GM21737 (cell line): ENCODE measurements at regions not wholly inside any gene's neighbourhood (a gene's known extent, or its start where the extent isn't known, plus 50 kb on each side); places are given as distances from the start of the nearest gene placed in this dataset.

Source experiments
- ATAC-seq: cut with Tn5 transposase; IDR thresholded peaks from one replicate; pipeline ENCODE4 v1.9.1; 2021; ENCODE audit warnings: mild to moderate bottlenecking, moderate library complexity; ENCODE audit not compliant: unreplicated experiment

DNA sequence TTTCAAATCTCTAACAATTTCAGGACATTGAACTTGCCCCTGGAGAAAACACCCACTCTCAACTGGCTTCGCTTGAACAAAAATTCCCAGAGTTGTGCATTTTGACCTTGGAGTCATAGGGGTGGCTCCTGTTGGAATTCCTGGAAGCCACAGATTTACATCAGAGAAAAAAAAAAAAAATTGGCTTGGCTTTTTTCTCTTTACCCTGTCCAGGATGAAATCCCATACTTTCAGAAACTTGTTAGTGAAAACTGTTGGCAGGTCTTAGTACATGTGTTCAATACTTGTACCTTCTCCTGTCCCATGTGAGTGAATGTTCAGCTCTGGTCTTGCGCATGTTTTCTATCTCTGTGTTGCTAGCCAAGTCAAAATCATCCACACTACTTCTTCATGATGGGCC is 228.8 kb downstream of the TGFB2 start:
- no peak for ATAC-seq

DNA sequence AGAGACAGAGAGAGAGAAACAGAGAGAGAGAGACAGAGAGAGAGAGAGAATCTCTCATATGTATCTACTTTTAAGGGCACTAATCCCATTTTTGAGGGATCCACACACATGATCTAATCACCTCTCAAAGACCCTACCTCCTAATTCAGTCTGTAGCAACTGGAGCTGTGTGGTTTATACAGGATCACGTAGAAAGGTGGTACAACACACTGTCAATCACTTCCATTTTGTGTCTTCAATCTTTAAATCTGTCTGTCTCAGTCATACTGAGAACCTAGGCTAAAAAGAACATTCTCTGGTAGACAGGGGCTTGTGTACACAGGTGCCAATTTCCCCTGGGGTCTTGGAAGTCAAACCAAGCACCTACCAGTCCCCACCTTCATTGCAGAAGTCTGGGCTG is 229.9 kb downstream of the TGFB2 start:
- ATAC-seq, result no peak

DNA sequence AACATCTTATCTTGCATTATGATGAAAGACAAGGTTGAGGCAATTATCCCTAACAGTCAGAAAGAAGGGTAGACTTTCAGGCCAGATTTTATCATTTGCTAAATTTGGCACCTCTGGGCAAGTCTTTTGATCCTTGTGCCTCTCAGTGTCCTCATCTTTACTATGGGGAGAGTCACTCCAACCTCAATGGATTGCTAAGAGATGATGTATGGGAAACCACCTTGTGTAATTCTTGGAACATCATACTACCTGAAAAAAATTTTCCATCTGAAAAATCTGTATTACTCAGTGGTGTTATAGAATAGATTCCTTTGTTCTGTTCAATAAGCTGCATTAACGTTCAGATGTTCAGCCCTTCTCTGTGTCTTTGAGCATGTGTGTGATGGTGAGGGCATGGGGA is 230.7 kb downstream of the TGFB2 start:
- no peak for ATAC-seq

DNA sequence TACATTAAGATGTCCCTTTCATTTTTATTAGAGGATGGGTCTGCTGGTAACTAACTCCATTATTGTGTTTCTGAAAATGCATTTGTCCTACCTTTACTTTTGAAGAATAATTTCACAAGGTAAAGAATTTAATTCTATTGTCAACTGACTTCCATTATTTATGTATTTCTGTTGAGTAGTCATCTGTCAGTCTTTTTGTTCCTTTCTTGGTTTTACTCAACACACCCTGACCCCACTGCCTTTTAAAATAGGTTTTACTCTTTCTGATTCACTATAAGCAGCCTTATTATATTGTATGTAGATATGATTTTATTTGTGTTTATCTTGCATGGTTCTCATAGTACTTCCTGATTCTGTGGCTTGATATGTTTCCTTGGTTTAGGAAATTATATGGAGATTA is 237.5 kb downstream of the TGFB2 start:
- no peak for ATAC-seq

DNA sequence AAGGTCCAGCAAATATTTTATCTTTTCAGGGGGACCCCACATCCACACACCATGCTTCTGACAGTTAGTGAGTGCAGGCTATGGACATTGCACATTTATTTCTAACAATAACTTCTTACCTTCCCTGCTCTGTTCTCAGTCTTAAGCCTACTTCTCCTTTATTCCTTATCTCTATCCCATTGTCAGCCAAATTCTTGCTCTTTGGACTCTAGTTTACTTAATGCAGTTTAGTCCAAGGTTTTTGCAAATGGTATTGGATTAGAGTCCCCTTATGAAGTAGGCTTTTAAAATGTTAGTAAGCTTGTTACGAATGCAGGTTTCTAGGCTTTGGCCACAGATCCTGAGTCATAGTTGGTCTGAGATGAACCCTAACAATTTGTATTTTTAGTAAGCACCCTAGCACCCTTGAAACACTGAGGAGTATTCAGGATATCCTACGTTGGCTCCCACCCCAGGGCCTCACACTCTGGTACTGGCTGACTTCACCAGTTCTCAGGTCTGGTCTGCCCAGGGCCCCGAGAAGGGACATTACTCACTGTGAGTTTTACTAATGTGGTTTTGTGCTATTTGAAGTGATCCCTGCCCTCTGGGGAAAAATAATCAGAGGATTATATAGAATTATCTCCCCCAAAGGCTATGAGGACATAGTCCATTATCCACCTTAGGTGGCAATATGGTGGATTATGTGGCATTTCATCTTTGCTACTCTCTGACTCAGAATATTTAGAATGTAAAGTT is 239.5 kb downstream of the TGFB2 start:
- no peak for ATAC-seq

DNA sequence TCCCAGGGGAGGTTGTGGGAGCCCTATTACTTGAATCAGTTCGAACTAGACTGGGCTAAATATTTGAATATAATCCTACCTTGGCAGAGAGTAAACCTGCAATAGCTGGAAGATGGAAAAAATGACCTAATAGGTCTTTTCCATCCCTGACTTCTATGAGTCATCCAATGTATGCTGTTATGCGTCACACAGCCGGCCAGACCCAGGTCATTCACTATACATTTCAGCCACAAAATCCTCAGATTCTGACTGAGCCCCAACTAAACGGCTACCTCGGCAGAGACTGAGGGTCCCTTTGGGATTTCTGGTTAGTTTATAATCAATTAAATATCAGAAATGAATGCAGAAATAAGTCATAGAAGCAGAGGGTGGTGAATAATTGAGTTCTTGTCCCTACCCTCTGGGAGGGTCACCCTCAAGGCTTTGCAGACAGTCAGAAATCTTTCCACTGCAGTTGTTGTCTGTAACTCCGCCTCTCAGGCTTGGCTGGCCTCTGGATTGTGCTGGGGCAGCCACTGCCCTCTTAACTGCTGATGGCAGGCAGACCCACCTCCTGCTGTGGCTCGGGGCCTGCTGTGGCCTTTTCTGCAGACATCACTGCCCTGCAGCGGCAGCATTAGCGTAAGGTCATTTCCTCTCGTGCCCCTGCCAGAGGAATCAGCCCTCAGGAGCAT is 240.5 kb downstream of the TGFB2 start:
- ATAC-seq, result no peak

DNA sequence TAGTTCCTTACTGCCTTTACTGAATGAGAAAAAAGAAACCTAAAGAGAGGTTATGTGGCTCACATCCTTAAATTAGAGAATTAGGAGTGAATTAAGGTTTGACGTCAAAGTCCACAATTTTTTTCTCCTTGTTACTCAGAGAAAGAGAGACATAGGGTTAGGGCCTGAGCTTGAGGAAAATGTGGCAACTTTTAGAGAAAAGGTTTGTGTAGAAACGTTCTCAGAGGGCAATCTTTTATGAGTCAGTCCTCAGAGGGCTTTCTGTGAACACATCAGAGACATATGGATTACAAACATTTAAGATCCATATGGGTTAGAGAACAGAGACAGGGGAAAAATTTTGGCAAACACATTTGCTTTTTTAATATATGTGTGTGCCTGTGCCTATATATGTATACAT is 242.8 kb downstream of the TGFB2 start:
- no peak for ATAC-seq

DNA sequence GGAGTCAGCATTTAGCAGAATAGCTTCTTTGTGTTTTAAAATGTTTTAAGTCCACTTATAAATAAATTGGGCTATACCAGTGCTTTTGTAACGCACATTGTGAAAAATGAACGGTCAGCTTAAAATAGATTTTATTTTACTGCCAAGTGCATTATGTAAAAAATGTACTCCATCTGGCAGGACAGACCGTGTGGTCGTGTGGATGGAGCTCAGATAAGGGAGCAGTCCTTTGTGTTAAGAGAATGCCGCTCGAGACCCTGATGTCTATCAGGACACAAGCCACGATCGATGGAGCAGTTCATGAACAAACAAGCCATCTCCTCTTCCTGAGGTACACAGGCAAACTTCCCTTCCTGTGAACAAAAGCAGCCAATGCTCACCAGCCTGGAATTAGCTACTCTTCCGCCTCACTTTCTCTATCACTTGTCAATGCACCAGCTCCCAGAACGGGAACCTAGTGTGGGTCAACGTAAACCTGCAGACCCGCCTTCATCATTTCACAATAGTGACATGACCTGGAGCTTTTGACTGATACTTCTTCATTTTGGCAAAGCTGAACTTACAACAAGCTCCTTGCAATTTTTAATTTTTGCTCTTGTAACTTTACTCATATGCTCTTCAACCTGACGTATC is 243.5 kb downstream of the TGFB2 start:
- no peak for ATAC-seq

DNA sequence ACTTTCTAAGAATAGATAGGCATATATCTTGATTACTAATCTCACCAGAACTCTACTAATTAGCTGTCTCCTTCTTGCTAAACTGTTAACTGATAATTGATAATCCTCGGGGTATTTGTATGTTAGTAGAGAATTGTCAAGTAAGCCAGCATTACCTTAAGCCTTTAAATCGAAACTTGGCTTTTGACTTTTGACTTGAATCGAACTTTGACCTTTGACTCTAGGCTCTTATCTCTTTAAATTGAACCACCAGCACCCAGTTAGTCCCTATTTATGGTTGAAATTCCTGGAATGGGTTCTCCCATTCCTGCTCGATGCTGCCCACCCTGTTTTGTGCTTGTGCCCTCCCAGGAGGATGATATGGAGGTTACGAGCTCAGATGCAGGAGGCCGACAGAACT is 244.4 kb downstream of the TGFB2 start:
- ATAC-seq, result no peak

DNA sequence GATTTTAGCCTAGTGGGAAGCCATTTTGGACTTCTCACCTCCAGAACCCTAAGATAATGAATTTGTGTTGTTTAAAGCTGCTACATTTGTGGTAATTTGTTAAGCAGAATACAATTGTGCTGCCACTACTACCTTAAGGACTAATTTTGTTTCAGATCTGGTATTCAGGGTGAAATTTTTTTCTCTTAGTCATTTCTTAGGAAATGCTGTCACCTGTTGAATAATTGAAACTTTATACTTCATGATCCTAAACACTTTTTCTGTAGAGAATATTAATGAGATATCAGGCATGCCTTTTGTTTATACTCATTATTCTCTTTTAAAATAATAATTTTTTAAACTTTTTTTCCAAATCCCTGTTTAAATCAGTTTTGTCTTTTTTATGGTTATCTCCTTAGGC is 246.8 kb downstream of the TGFB2 start:
- no peak for ATAC-seq

DNA sequence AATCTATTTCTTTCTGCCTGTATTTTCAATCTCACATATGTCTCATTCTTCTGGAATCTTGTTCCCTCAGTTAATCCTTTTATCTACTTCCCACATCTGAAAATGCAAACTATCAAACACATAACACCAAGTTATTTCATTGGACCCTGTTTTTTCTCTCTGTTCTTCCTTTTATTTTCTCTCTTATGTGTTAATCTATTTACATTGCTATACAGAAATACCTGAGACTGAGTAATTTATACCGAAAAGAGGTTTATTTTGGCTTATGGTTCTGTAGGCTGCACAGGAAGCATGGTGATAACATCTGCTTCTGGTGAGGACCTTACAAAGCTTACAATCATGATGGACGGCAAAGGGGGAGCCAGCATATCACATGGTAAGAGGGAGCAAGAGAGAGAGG is 247.6 kb downstream of the TGFB2 start:
- ATAC-seq, result no peak

DNA sequence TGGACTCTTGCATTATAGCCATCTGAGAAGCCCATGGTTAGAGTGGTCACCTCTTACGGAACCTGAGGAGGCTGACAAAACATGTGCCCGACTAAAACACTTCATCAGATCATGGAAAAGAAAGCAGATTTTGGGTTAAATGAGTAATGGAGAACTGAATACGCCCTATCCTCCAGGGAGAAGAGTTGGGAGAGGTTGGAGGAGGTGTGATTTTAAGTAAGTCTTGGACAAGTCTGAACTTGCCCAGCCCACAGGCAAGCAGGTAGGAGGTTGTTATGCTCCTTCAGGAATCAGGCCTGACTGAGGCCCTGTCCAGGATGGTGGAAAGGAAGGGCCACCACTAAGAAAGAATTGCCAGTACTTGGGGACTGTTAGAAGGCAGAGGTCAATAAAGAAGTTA is 255.8 kb downstream of the TGFB2 start:
- no peak for ATAC-seq

DNA sequence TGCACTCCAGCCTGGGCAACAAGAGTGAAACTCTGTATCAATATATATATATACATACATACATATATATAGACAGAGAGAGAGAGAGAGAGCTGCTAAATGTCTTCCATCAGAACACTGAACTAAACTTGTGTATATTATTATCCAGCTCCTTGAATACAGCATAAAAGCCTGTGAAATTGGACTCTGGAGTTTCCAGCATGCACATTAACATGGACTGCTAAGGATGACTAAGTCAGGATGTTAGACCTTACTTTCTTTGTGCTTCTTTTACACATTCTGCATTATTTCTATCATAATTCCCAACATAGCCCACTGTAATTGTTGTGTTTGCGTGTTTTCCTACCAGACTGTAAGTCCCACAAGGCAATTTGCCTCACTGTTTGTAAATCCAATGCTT is 259.1 kb downstream of the TGFB2 start:
- ATAC-seq, result no peak

DNA sequence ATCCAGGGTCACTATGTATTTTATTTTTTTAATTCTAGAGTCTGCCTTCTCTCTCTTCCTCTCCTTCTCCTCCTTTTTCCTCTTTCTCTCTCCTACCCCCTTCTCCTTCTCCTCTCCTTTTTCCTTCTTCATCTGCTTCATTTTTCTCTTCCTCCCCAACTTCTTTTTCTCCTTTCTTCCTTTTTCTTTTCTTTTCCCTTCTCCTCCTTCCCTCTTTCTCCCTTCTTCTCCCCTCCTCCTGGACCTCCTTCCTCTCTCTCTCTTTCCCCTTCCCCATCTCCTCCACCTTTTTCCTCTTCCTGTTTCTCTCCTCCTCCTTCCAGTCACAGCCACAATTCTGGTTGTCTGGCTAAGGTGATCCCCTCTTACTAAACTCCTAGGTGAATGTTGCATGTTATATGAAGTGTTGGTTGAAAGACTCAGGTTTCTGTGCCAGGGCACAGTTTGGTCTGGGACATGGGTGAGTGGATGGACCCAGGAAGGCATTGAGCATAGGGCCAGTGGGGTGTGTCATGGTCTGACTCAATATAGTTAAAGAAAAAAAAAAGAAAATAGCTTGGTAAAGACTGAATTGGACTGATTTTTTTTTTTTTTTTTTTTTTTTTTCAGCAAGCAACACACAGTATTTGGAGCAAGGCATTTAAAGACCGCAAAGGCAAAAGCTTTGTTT is 266.9 kb downstream of the TGFB2 start:
- no peak for ATAC-seq

DNA sequence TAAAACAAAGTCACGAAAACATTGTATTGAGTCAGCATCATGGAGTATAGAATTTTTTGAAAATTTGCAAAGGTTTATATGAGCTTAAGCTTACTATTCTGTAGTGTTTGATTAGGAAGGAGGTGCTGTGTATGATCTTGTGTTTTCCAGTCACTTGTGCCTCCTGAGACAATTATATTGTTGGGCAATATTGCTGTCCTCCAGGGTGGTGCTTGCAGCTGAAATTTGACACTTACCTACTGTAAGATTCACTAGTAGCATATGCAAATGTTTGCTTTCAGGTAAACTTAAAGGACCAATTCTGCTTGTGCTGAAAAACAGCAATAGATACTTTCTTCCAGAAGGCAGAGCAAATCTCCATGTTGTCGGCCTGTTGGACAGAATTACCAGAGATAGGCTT is 268.0 kb downstream of the TGFB2 start:
- ATAC-seq, result no peak

DNA sequence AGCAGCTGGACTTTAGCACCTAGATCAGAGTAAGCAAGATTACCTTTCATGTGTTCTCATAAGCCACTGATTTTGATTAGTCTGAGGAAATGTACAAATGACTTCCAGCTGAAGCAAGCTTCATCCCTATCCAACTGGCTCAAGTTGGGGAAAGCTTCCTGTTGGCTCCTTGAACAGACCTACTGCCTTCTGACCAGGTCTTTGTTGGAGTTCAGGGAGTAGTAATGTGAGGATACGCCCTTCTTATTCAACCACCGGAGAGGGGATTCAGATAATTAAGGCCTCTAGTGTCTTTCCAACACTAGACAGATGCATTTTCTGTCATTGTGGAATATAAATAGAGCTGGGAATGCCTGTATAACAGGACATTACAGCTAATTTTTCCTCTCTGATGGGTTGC is 268.9 kb downstream of the TGFB2 start:
- ATAC-seq, result no peak

DNA sequence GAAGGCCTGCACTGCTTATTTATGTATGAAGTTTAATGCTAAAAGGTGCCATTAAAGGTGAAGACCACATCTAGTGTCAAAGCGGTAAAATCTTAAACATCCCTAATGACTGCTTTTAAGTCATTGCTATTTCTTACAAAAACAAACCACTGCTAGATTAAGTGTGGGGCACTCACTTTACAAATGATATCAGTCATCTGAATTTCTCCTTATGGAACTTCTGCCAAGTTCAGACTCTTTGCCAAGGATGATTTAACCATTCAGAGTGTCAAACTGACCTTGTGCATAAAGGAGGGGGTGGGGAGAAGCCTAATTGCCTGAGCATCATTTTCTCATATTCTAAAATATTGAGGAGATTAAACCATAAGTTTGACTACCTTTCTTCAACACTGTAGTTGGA is 271.5 kb downstream of the TGFB2 start:
- no peak for ATAC-seq

DNA sequence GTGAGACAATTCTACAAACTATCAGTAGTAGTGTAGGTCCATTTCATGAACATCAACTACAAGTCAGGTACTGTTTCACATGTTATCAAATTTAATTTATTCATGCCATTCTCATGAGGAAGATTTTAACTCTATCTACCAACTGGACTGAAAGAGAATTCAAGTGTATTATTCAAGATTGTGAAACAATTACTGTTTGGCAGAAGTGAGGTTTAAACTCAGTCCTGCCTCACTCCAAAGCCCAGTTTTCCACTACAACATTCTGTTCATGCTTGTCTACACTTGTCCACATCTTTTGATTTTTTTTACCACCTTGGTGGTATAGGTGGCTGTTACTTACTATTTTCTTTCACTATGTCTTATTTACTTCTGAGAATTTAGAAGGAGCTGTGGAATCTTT is 272.9 kb downstream of the TGFB2 start:
- no peak for ATAC-seq

DNA sequence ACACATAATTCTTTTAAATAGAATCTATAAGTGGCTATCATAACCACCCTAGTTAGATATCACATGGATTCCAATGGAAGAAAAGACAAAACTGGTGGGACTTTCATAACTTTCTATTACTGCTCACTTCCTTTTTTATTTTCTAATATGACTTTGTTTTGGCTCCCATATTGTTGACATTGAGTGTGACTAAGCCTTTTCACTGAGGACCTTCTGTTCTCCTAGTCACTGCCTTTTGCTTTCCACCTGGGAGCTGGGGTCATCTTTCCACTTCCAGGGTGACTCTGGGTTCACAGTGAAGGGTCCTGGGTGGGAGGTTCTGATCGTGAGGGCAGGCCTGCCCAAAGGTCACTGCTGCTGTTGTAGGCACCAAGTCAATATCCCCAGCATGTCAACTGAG is 275.8 kb downstream of the TGFB2 start:
- no peak for ATAC-seq

DNA sequence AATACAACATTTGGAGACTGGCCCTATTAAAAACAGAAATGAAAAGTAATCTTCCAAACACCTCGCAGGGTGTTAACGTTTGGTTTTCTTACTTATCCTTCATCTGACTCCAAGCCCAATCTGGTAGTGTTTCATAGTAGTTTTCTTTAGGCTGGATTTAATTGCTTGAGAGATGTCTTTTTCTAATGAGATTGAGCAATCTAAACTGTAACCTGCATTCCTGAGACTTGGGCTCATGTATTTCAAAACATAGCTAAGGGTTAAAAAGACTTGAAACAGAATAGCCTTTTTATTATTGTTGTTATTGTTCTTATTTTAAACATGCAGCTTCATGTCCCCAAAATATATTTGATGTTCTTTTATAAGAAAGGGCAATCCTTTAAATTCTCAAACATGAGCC is 278.9 kb downstream of the TGFB2 start:
- ATAC-seq, result no peak

DNA sequence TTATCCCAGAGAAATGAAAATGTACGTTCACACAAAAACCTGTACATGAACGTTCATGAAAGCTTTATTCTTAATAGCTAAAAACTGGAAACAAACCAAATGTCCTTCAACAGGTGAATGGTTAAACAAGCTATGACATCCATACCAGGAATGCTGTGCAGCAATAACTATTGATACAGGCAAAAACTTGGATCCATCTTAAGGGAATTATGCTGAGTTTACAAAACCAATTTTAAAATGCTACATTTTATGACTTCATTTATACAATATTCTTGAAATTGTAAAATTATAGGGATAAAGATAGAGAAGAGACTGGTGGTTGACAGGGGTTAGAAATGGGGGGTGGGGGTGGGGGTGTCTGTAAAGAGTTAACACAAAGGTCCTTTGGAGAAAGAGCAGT is 280.3 kb downstream of the TGFB2 start:
- no peak for ATAC-seq
